Stimulated activated CD4-positive, alpha-beta T cell treated with anti-CD3 and anti-CD28 coated beads, TNF-alpha, amount 100 ng/mL, for 24 hours (primary cell): ENCODE measurements at regions not wholly inside any gene's neighbourhood (a gene's known extent, or its start where the extent isn't known, plus 50 kb on each side); places are given as distances from the start of the nearest gene placed in this dataset.

Source experiments
- DNase-seq, 3 experiments: peaks; one replicate each; pipeline ENCODE4 v3.0.0-alpha.2; 2020; ENCODE audit warnings: low read depth in 3 of 3

GRCh38 chr11:134911514-134912180 is 499.6 kb upstream of the B3GAT1 start:
- no peak for DNase-seq

- no peak for DNase-seq
Observed at GRCh38 chr11:134908583-134908982, 496.5 kb upstream of the B3GAT1 start.

GRCh38 chr11:134907636-134908035 is 495.6 kb upstream of the B3GAT1 start:
- no peak for DNase-seq

- DNase-seq: no peak
Observed at GRCh38 chr11:134906356-134906955, 494.4 kb upstream of the B3GAT1 start.

- no peak for DNase-seq
Observed at GRCh38 chr11:134905928-134906327, 493.9 kb upstream of the B3GAT1 start.

GRCh38 chr11:134905517-134905916 is 493.5 kb upstream of the B3GAT1 start:
- no peak for DNase-seq

- DNase-seq: no peak
Observed at GRCh38 chr11:134904103-134904790, 492.2 kb upstream of the B3GAT1 start.

GRCh38 chr11:134901955-134902918 is 490.2 kb upstream of the B3GAT1 start:
- no peak for DNase-seq

GRCh38 chr11:134901542-134901941 is 489.5 kb upstream of the B3GAT1 start:
- DNase-seq: no peak

GRCh38 chr11:134893810-134894685 is 482.0 kb upstream of the B3GAT1 start:
- no peak for DNase-seq

GRCh38 chr11:134890446-134890845 is 478.4 kb upstream of the B3GAT1 start:
- no peak for DNase-seq

GRCh38 chr11:134889832-134890231 is 477.8 kb upstream of the B3GAT1 start:
- no peak for DNase-seq

GRCh38 chr11:134888821-134889220 is 476.8 kb upstream of the B3GAT1 start:
- no peak for DNase-seq

GRCh38 chr11:134887896-134888295 is 475.9 kb upstream of the B3GAT1 start:
- no peak for DNase-seq

- no peak for DNase-seq
Observed at GRCh38 chr11:134883484-134883883, 471.4 kb upstream of the B3GAT1 start.

GRCh38 chr11:134882671-134883297 is 470.7 kb upstream of the B3GAT1 start:
- no peak for DNase-seq

GRCh38 chr11:134882141-134882540 is 470.1 kb upstream of the B3GAT1 start:
- DNase-seq: no peak

GRCh38 chr11:134880788-134881187 is 468.7 kb upstream of the B3GAT1 start:
- no peak for DNase-seq

- no peak for DNase-seq
Observed at GRCh38 chr11:134879931-134880330, 467.9 kb upstream of the B3GAT1 start.

GRCh38 chr11:134879341-134879740 is 467.3 kb upstream of the B3GAT1 start:
- no peak for DNase-seq
